ENCODE measurements at regions not wholly inside any gene's neighbourhood (a gene's known extent, or its start where the extent isn't known, plus 50 kb on each side); places are given as distances from the start of the nearest gene placed in this dataset.

- no peaks in the 10 kb centered on the region for H3K4me1 ChIP-seq
- H3K9me3 ChIP-seq = no peaks in the 10 kb centered on the region
- no peak for DNase-seq (ENCODE audit: low spot score in 2 of 2)
- no peak overlapping the region for H3K4me3 ChIP-seq
- TF ChIP-seq POLR2A (IDR thresholded peaks at IDR 0.05) = no peak
- TF ChIP-seq, protein P1, sequence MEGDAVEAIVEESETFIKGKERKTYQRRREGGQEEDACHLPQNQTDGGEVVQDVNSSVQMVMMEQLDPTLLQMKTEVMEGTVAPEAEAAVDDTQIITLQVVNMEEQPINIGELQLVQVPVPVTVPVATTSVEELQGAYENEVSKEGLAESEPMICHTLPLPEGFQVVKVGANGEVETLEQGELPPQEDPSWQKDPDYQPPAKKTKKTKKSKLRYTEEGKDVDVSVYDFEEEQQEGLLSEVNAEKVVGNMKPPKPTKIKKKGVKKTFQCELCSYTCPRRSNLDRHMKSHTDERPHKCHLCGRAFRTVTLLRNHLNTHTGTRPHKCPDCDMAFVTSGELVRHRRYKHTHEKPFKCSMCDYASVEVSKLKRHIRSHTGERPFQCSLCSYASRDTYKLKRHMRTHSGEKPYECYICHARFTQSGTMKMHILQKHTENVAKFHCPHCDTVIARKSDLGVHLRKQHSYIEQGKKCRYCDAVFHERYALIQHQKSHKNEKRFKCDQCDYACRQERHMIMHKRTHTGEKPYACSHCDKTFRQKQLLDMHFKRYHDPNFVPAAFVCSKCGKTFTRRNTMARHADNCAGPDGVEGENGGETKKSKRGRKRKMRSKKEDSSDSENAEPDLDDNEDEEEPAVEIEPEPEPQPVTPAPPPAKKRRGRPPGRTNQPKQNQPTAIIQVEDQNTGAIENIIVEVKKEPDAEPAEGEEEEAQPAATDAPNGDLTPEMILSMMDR (IDR thresholded peaks at IDR 0.05) = no peak
- no peak for TF ChIP-seq POLR2AphosphoS5 (IDR thresholded peaks at IDR 0.05)
- TF ChIP-seq EP300 (IDR thresholded peaks at IDR 0.05) = no peak
- no peak overlapping the region for H3K27ac ChIP-seq
- H3K36me3 ChIP-seq = no peaks in the 10 kb centered on the region
- no peaks in the 10 kb centered on the region for H3K27me3 ChIP-seq
- WGBS = 66% methylated on average over 4 of the region's 4 CpGs
Observed at GRCh38 chr4:180674619-180675358, 1568.4 kb upstream of the TENM3 start.

GRCh38 chr4:180675359-180675650 lies 1567.9 kb upstream of the TENM3 start:
- H3K4me3 ChIP-seq = no peak overlapping the region
- WGBS = 38% methylated on average over 1 of the region's 1 CpG
- H3K27me3 ChIP-seq = no peaks in the 10 kb centered on the region
- H3K9me3 ChIP-seq = no peaks in the 10 kb centered on the region
- H3K4me1 ChIP-seq = no peaks in the 10 kb centered on the region
- H3K27ac ChIP-seq = no peak overlapping the region
- H3K36me3 ChIP-seq = no peaks in the 10 kb centered on the region
- no peak for DNase-seq (ENCODE audit: low spot score in 2 of 2)
- TF ChIP-seq EP300 (IDR thresholded peaks at IDR 0.05) (no peak), POLR2A (IDR thresholded peaks at IDR 0.05) (no peak), POLR2AphosphoS5 (IDR thresholded peaks at IDR 0.05) (no peak)
- TF ChIP-seq, protein P1 (IDR thresholded peaks at IDR 0.05) = no peak

- Histone ChIP-seq H3K4me1 (no peaks in the 10 kb centered on the region), H3K4me3 (no peak overlapping the region), H3K36me3 (no peaks in the 10 kb centered on the region), H3K27ac (no peak overlapping the region), H3K9me3 (no peaks in the 10 kb centered on the region), H3K27me3 (no peaks in the 10 kb centered on the region)
- TF ChIP-seq EP300 (IDR thresholded peaks at IDR 0.05) (no peak), POLR2AphosphoS5 (IDR thresholded peaks at IDR 0.05) (no peak), POLR2A (IDR thresholded peaks at IDR 0.05) (no peak)
- TF ChIP-seq, protein P1 (IDR thresholded peaks at IDR 0.05) = no peak
- 52% methylated on average over 2 of the region's 2 CpGs for WGBS
- DNase-seq (ENCODE audit: low spot score in 2 of 2) = no peak
Observed at GRCh38 chr4:180680305-180680704, 1562.9 kb upstream of the TENM3 start.

DNA sequence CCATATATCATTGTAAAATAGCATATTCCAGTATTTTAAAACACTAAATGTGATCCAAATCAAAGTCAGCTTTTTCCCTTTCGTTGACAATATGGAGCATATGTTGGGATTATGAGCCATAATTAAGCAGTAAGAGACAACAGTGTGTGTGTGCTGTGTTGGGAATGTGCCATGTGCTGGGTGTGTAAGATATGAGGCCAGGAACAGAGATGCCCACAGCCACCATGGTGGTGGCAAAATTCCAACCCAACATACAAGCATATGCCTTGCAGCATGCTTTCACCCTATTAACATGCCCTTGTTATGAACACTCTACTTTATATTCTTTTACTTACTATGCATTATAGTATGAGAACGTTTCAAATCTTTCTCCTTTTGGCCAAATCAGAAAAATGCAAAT lies 1560.4 kb upstream of the TENM3 start:
- no peaks in the 10 kb centered on the region for H3K4me1 ChIP-seq
- DNase-seq (ENCODE audit: low spot score in 2 of 2) = no peak
- WGBS = 13% methylated on average over 2 of the region's 2 CpGs
- TF ChIP-seq POLR2A (IDR thresholded peaks at IDR 0.05) (no peak), EP300 (IDR thresholded peaks at IDR 0.05) (no peak), POLR2AphosphoS5 (IDR thresholded peaks at IDR 0.05) (no peak)
- TF ChIP-seq, protein P1 (IDR thresholded peaks at IDR 0.05) = no peak
- no peak overlapping the region for H3K27ac ChIP-seq
- no peaks in the 10 kb centered on the region for H3K27me3 ChIP-seq
- H3K36me3 ChIP-seq = no peaks in the 10 kb centered on the region
- H3K4me3 ChIP-seq = no peak overlapping the region
- H3K9me3 ChIP-seq = no peaks in the 10 kb centered on the region

- Histone ChIP-seq H3K36me3 (no peaks in the 10 kb centered on the region), H3K27ac (no peak overlapping the region), H3K9me3 (no peaks in the 10 kb centered on the region), H3K4me1 (no peaks in the 10 kb centered on the region), H3K27me3 (no peaks in the 10 kb centered on the region), H3K4me3 (no peak overlapping the region)
- DNase-seq (ENCODE audit: low spot score in 2 of 2) = no peak
- WGBS = 83% methylated on average over 5 of the region's 5 CpGs
- no peak for TF ChIP-seq EP300 (IDR thresholded peaks at IDR 0.05)
- no peak for TF ChIP-seq POLR2A (IDR thresholded peaks at IDR 0.05)
- no peak for TF ChIP-seq POLR2AphosphoS5 (IDR thresholded peaks at IDR 0.05)
- TF ChIP-seq, protein P1 (IDR thresholded peaks at IDR 0.05) = no peak
Observed at GRCh38 chr4:180683186-180683585, 1560.0 kb upstream of the TENM3 start.
